ENCODE measurements at regions not wholly inside any gene's neighbourhood (a gene's known extent, or its start where the extent isn't known, plus 50 kb on each side); places are given as distances from the start of the nearest gene placed in this dataset.

GRCh38 chr12:58270966-58271705 is 329.8 kb downstream of the ATP23 start:
- no peak for DNase-seq

GRCh38 chr12:58272461-58272860 is 331.1 kb downstream of the ATP23 start:
- no peak for DNase-seq

- DNase-seq = no peak
Measured at GRCh38 chr12:58277231-58277630, 335.9 kb downstream of the ATP23 start.

- DNase-seq = no peak
Measured at GRCh38 chr12:58283553-58283952, 342.2 kb downstream of the ATP23 start.

GRCh38 chr12:58285551-58285950 is 344.2 kb downstream of the ATP23 start:
- no peak for DNase-seq

GRCh38 chr12:58286353-58286752 is 345.0 kb downstream of the ATP23 start:
- no peak for DNase-seq

- no peak for DNase-seq
Measured at GRCh38 chr12:58288190-58288589, 346.8 kb downstream of the ATP23 start.

GRCh38 chr12:58291106-58291505 is 349.7 kb downstream of the ATP23 start:
- no peak for DNase-seq

GRCh38 chr12:58293308-58293982 is 352.1 kb downstream of the ATP23 start:
- no peak for DNase-seq

GRCh38 chr12:58295268-58295667 is 353.9 kb downstream of the ATP23 start:
- DNase-seq = no peak

GRCh38 chr12:58296863-58297262 is 355.5 kb downstream of the ATP23 start:
- DNase-seq = no peak

- DNase-seq = no peak
Measured at GRCh38 chr12:58298803-58299202, 357.4 kb downstream of the ATP23 start.

GRCh38 chr12:58299371-58299770 is 358.0 kb downstream of the ATP23 start:
- DNase-seq = no peak

GRCh38 chr12:58301038-58301729 is 359.8 kb downstream of the ATP23 start:
- no peak for DNase-seq

GRCh38 chr12:58301730-58302122 is 360.4 kb downstream of the ATP23 start:
- no peak for DNase-seq

GRCh38 chr12:58302487-58303011 is 361.2 kb downstream of the ATP23 start:
- DNase-seq = no peak

GRCh38 chr12:58306266-58307000 is 365.1 kb downstream of the ATP23 start:
- DNase-seq = no peak

GRCh38 chr12:58309806-58310205 is 368.4 kb downstream of the ATP23 start:
- no peak for DNase-seq

GRCh38 chr12:58310368-58310767 is 369.0 kb downstream of the ATP23 start:
- no peak for DNase-seq

- peak; percentile 1 for DNase-seq
Measured at GRCh38 chr12:58310809-58311622, 369.6 kb downstream of the ATP23 start.

- no peak for DNase-seq
Measured at GRCh38 chr12:58313091-58313855, 371.9 kb downstream of the ATP23 start.

Data from inflammatory macrophage treated with lipopolysaccharide for 4 hours (primary cell).